ENCODE measurements at regions not wholly inside any gene's neighbourhood (a gene's known extent, or its start where the extent isn't known, plus 50 kb on each side); places are given as distances from the start of the nearest gene placed in this dataset.

- TF ChIP-seq SIN3A (IDR thresholded peaks at IDR 0.05; ENCODE audit: low read depth) (no peak), ELF1 (IDR thresholded peaks at IDR 0.05; ENCODE audit: borderline replicate concordance, low read depth) (no peak), ZFX (IDR thresholded peaks at IDR 0.05) (no peak), SRF (IDR thresholded peaks at IDR 0.05; ENCODE audit: low read depth) (no peak)
Observed at GRCh38 chr2:117500721-117501120, 313.8 kb upstream of the DDX18 start (continued).

DNA sequence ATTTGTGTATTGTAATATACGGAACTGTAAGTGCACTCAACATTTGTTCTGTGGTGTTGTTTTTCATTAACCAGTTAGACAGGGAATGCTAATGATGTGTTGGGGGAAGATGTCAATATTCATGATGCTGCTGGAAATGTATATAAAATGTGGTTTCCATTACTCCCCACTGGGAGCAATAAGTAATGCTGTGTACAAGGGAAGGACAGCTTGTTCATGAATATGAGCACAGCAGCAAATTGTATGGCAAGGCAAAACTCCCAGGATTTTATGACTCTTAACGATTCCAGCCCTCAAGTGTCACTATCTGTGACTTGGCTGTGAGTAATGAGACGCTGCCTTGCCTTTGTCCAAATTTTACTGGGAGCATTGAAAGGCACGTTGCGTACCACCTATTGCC is 312.4 kb upstream of the DDX18 start:
- H3K9me2 ChIP-seq (ENCODE audit: insufficient read depth), result no peaks in the 10 kb centered on the region
- ATAC-seq (no peak), DNase-seq (ENCODE audit: low read depth, low spot score) (no peak)
- no peaks in the 10 kb centered on the region for H3K79me2 ChIP-seq (ENCODE audit: insufficient read depth, low read length)
- intact Hi-C loops (cut with micrococcal nuclease), result no loop called here
- no peaks in the 10 kb centered on the region for H3K4me1 ChIP-seq (ENCODE audit: control insufficient read depth in 1 of 2, insufficient read depth in 2 of 2, low read length in 2 of 2)
- no peak overlapping the region for H3K9ac ChIP-seq (ENCODE audit: low read length)
- peaks cover 0 to 3% of the 10 kb centered on the region in 2 experiments; a peak in 2 of 4 replicates for H3K9me3 ChIP-seq (ENCODE audit: control insufficient read depth in 1 of 2, insufficient read depth in 1 of 2, low read depth in 1 of 2, low read length in 2 of 2)
- RAD21 ChIA-PET (ENCODE audit: low non-redundant PET in 1 of 2, low total read pairs in 2 of 2, uncharacterized antibody in 2 of 2, unreplicated experiment in 2 of 2), result no interaction called here
- POLR2A ChIA-PET, result no interaction called here
- no peaks in the 10 kb centered on the region for H3K27me3 ChIP-seq (ENCODE audit: insufficient read depth, low read length)
- H3K36me3 ChIP-seq (ENCODE audit: control insufficient read depth in 1 of 2, insufficient read depth in 2 of 2, low read length in 2 of 2), result no peaks in the 10 kb centered on the region
- CTCF ChIA-PET, result no interaction called here
- H3K4me2 ChIP-seq (ENCODE audit: low read length), result no peak overlapping the region
- TF ChIP-seq EZH2 (IDR thresholded peaks at IDR 0.05), result no peak
- TF ChIP-seq JUND (IDR thresholded peaks at IDR 0.05), result no peak
- no peak for TF ChIP-seq TCF7L2 (IDR thresholded peaks at IDR 0.05; ENCODE audit: borderline replicate concordance, extremely low read depth, insufficient read depth, insufficient read length)
- no peak for TF ChIP-seq SP1 (IDR thresholded peaks at IDR 0.05; ENCODE audit: low read depth)
- TF ChIP-seq SRF (IDR thresholded peaks at IDR 0.05; ENCODE audit: low read depth), result no peak
- TF ChIP-seq, protein P1, sequence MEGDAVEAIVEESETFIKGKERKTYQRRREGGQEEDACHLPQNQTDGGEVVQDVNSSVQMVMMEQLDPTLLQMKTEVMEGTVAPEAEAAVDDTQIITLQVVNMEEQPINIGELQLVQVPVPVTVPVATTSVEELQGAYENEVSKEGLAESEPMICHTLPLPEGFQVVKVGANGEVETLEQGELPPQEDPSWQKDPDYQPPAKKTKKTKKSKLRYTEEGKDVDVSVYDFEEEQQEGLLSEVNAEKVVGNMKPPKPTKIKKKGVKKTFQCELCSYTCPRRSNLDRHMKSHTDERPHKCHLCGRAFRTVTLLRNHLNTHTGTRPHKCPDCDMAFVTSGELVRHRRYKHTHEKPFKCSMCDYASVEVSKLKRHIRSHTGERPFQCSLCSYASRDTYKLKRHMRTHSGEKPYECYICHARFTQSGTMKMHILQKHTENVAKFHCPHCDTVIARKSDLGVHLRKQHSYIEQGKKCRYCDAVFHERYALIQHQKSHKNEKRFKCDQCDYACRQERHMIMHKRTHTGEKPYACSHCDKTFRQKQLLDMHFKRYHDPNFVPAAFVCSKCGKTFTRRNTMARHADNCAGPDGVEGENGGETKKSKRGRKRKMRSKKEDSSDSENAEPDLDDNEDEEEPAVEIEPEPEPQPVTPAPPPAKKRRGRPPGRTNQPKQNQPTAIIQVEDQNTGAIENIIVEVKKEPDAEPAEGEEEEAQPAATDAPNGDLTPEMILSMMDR (IDR thresholded peaks at IDR 0.05 in 2 of 3, conservative IDR thresholded peaks at IDR 0.05 in 1 of 3; ENCODE audit: borderline replicate concordance in 1 of 3, insufficient read depth in 1 of 3, low read depth in 2 of 3, low read length in 2 of 3), result no peak
- no peak for TF ChIP-seq SIN3A (IDR thresholded peaks at IDR 0.05; ENCODE audit: low read depth)
- no peak for TF ChIP-seq YY1 (IDR thresholded peaks at IDR 0.05; ENCODE audit: extremely low read depth, insufficient replicate concordance, low read depth, low read length)
- no peak for TF ChIP-seq EZH2phosphoT487 (IDR thresholded peaks at IDR 0.05; ENCODE audit: borderline replicate concordance)
- no peak for TF ChIP-seq FOSL1 (IDR thresholded peaks at IDR 0.05; ENCODE audit: low read depth)
- no peak for TF ChIP-seq ATF3 (IDR thresholded peaks at IDR 0.05)
- no peak for TF ChIP-seq POLR2A (IDR thresholded peaks at IDR 0.05; ENCODE audit: borderline replicate concordance, extremely low read depth, insufficient read depth, insufficient read length)
- TF ChIP-seq RAD21 (IDR thresholded peaks at IDR 0.05; ENCODE audit: low read depth), result no peak
- no TSS peak for BruUV-seq (replicated peaks)
- no peak overlapping the region for H2AFZ ChIP-seq (ENCODE audit: low read depth, low read length, poor library complexity, severe bottlenecking)
- H3K4me3 ChIP-seq (replicated peaks in 1 of 2; ENCODE audit: low read depth in 1 of 2, low read length in 2 of 2), result no peak overlapping the region
- H4K20me1 ChIP-seq (ENCODE audit: insufficient read depth), result no peaks in the 10 kb centered on the region
- H3K27ac ChIP-seq (ENCODE audit: low read depth, low read length), result no peak overlapping the region
